Gastrocnemius medialis (tissue), 4 donors: ENCODE measurements at regions not wholly inside any gene's neighbourhood (a gene's known extent, or its start where the extent isn't known, plus 50 kb on each side); places are given as distances from the start of the nearest gene placed in this dataset.

Experiments used
- ATAC-seq, 2 donors: fragments of 150-250 bp; one replicate each; pipeline ENCODE4 v1.9.1; 2016
- DNase-seq, 2 donors: peaks; one replicate each; pipeline ENCODE4 v3.0.0-alpha.2; 2019
- H3K27ac ChIP-seq, 4 donors: fragments of 200-600 bp; sonication (generic); 1 replicate in 1 of 4; 2 replicates in 3 of 4; pipeline ENCODE4 v1.5.1; 2016 to 2018; ENCODE audit warnings: mild to moderate bottlenecking in 2 of 4, moderate library complexity in 1 of 4
- H3K27me3 ChIP-seq, 3 donors: fragments of 200-600 bp; sonication (generic) in 2 of 3; 1 replicate in 1 of 3; 2 replicates in 2 of 3; pipeline versions ENCODE4 v1.5.1 to v1.6.0; 2016 to 2019; ENCODE audit warnings: mild to moderate bottlenecking in 1 of 3, moderate library complexity in 1 of 3
- H3K36me3 ChIP-seq, 2 donors: fragments of 200-600 bp; sonication (generic) in 1 of 2; one replicate each; pipeline ENCODE4 v1.5.1; 2017 to 2018
- H3K4me1 ChIP-seq, 2 donors: fragments of 200-600 bp; sonication (generic) in 1 of 2; one replicate each; pipeline ENCODE4 v1.5.1; 2016 to 2017; ENCODE audit warnings: mild to moderate bottlenecking in 2 of 2
- H3K4me3 ChIP-seq, 4 donors: fragments of 200-600 bp; sonication (generic) in 3 of 4; 1 replicate in 1 of 4; 2 replicates in 3 of 4; pipeline ENCODE4 v1.5.1; 2016 to 2019; ENCODE audit warnings: mild to moderate bottlenecking in 2 of 4
- H3K9me3 ChIP-seq, 3 donors: fragments of 200-600 bp; sonication (generic) in 2 of 3; 1 replicate in 1 of 3; 2 replicates in 2 of 3; pipeline ENCODE4 v1.5.1; 2016 to 2019
- CTCF ChIP-seq, 5 experiments: fragments of 450-650 bp in 3 of 5; fragments of 200-600 bp in 2 of 5; sonication (generic) in 2 of 5; IDR thresholded peaks in 4 of 5; conservative IDR thresholded peaks in 1 of 5; 1 replicate in 4 of 5; 2 replicates in 1 of 5; pipeline ENCODE4 v1.5.1; 2016 to 2019; ENCODE audit warnings: antibody characterized with exemption in 5 of 5, mild to moderate bottlenecking in 3 of 5, moderate library complexity in 3 of 5
- POLR2A ChIP-seq, 2 donors: fragments of 450-650 bp; IDR thresholded peaks; one replicate each; pipeline ENCODE4 v1.6.1; 2017; ENCODE audit warnings: antibody characterized with exemption in 2 of 2, mild to moderate bottlenecking in 2 of 2, moderate library complexity in 2 of 2
- in situ Hi-C, 4 donors: fragments of 200-750 bp; cut with MboI; loops; one replicate each; pipeline versions ENCODE4 v1.15.0 to v1.8.0; 2017; ENCODE audit warnings: low sequenced_read_pairs in 4 of 4
- intact Hi-C: fragments of 100-400 bp; cut with DNase I; formaldehyde crosslinking; loops from one replicate; pipeline ENCODE4 v1.15.1; 2023; ENCODE audit warnings: low total_unique reads

GRCh38 chr2:122651236-122651635, 895.8 kb downstream of the TSN start:
- intact Hi-C loops = no loop called here
- in situ Hi-C loops = no loop called here
- DNase-seq = no peak
- no peaks in the 10 kb centered on the region for H3K36me3 ChIP-seq
- TF ChIP-seq CTCF (IDR thresholded peaks at IDR 0.05 in 4 of 5, conservative IDR thresholded peaks at IDR 0.05 in 1 of 5) = no peak
- TF ChIP-seq POLR2A (IDR thresholded peaks at IDR 0.05) = no peak
- no peaks in the 10 kb centered on the region for H3K9me3 ChIP-seq
- no peak overlapping the region for H3K27ac ChIP-seq
- no peaks in the 10 kb centered on the region for H3K4me1 ChIP-seq
- no peak overlapping the region for H3K4me3 ChIP-seq
- ATAC-seq = no peak
- no peaks in the 10 kb centered on the region for H3K27me3 ChIP-seq

- Histone ChIP-seq H3K4me1 (no peaks in the 10 kb centered on the region), H3K27me3 (no peaks in the 10 kb centered on the region), H3K4me3 (no peak overlapping the region), H3K27ac (no peak overlapping the region), H3K9me3 (no peaks in the 10 kb centered on the region), H3K36me3 (no peaks in the 10 kb centered on the region)
- intact Hi-C loops = no loop called here
- in situ Hi-C loops = no loop called here
- ATAC-seq (no peak), DNase-seq (no peak)
- TF ChIP-seq CTCF (IDR thresholded peaks at IDR 0.05 in 4 of 5, conservative IDR thresholded peaks at IDR 0.05 in 1 of 5) = no peak
- no peak for TF ChIP-seq POLR2A (IDR thresholded peaks at IDR 0.05)
Measured at GRCh38 chr2:122651780-122652179, 896.3 kb downstream of the TSN start.

GRCh38 chr2:122652670-122653069, 897.2 kb downstream of the TSN start:
- ATAC-seq = no peak
- in situ Hi-C loops (no loop called here), intact Hi-C loops (no loop called here)
- Histone ChIP-seq H3K4me3 (no peak overlapping the region), H3K9me3 (no peaks in the 10 kb centered on the region), H3K27me3 (no peaks in the 10 kb centered on the region), H3K4me1 (no peaks in the 10 kb centered on the region), H3K27ac (no peak overlapping the region), H3K36me3 (no peaks in the 10 kb centered on the region)
- TF ChIP-seq POLR2A (IDR thresholded peaks at IDR 0.05) (no peak), CTCF (IDR thresholded peaks at IDR 0.05 in 4 of 5, conservative IDR thresholded peaks at IDR 0.05 in 1 of 5) (no peak)
- no peak for DNase-seq

- no peaks in the 10 kb centered on the region for H3K4me1 ChIP-seq
- no peaks in the 10 kb centered on the region for H3K36me3 ChIP-seq
- intact Hi-C loops (no loop called here), in situ Hi-C loops (no loop called here)
- DNase-seq (no peak), ATAC-seq (no peak)
- H3K27me3 ChIP-seq = no peaks in the 10 kb centered on the region
- TF ChIP-seq POLR2A (IDR thresholded peaks at IDR 0.05) (no peak), CTCF (IDR thresholded peaks at IDR 0.05 in 4 of 5, conservative IDR thresholded peaks at IDR 0.05 in 1 of 5) (no peak)
- no peak overlapping the region for H3K4me3 ChIP-seq
- H3K27ac ChIP-seq = no peak overlapping the region
- H3K9me3 ChIP-seq = no peaks in the 10 kb centered on the region
Measured at GRCh38 chr2:122656403-122656802, 901.0 kb downstream of the TSN start.
